MM.1S (cell line): ENCODE measurements at regions not wholly inside any gene's neighbourhood (a gene's known extent, or its start where the extent isn't known, plus 50 kb on each side); places are given as distances from the start of the nearest gene placed in this dataset.

ENCODE experiments used
- CTCF ChIP-seq: fragments of 300-600 bp; sonication (generic); IDR thresholded peaks from 2 replicates; pipeline ENCODE4 v1.5.1; 2016; ENCODE audit warnings: antibody characterized with exemption, low read length, mixed read lengths
- EZH2 ChIP-seq: fragments of 300-600 bp; sonication (generic); optimal IDR thresholded peaks from 2 replicates; pipeline ENCODE3; 2017; ENCODE audit warnings: low read depth, mild to moderate bottlenecking, antibody characterized with exemption, low read length, mixed read lengths
- EZH2phosphoT487 ChIP-seq: fragments of 300-600 bp; sonication (generic); IDR thresholded peaks from 2 replicates; pipeline ENCODE4 v1.6.1; 2018; ENCODE audit warnings: antibody characterized with exemption, low read length

GRCh38 chr4:166493924-166494345 lies 620.9 kb downstream of the TLL1 start:
- TF ChIP-seq CTCF, result no peak
- TF ChIP-seq EZH2, result no peak
- TF ChIP-seq EZH2phosphoT487, result no peak
